ENCODE measurements at regions not wholly inside any gene's neighbourhood (a gene's known extent, or its start where the extent isn't known, plus 50 kb on each side); places are given as distances from the start of the nearest gene placed in this dataset.
"Not testable (repeated sequence)": the region's sequence is repeated elsewhere in the genome, so short reads cannot be mapped to it uniquely, and the experiment has no call there.

DNA sequence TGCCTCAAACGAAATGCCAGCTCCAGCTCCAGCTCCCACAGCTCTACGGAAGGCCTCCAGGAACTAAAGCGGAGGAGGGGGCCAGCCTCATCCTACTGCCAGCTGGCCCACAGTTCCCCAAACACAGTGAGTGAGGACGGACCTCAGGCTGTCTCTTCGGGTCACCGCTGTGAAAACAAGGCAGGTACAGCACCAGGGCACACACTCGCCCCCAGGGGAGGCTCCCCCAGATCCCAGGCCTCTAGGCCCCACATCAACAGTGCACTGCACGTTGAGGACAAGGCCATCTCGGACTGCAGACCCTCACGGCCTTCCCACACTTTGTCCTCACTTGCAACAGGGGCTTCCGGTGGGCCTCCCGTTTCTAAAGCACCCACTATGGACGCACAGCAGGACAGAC, 95.0 kb downstream of the GTF2H2C_2 start:
- DNase-seq: not testable (repeated sequence)

DNA sequence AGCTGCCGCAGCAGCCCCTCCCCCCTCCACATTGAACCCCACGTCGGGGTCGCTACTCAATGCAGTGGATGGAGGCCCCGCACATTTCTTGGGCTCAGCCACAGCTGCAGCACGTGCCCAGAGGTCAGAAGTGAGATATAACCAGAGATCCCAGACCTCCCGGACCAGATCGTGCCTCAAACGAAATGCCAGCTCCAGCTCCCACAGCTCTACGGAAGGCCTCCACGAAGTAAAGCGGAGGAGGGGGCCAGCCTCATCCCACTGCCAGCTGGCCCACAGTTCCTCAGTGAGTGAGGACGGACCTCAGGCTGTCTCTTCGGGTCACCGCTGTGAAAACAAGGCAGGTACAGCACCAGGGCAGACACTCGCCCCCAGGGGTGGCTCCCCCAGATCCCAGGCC, 95.6 kb downstream of the GTF2H2C_2 start:
- peak in 1 of 2 donors; percentile 1 for DNase-seq

Data from activated CD4-positive, alpha-beta T cell treated with anti-CD3 and anti-CD28 coated beads for 4 hours (primary cell).